Vagina (tissue), 2 donors: ENCODE measurements at regions not wholly inside any gene's neighbourhood (a gene's known extent, or its start where the extent isn't known, plus 50 kb on each side); places are given as distances from the start of the nearest gene placed in this dataset.

ENCODE experiments used
- DNase-seq, 2 donors: peaks; one replicate each; pipeline ENCODE4 v3.0.0-alpha.2; 2017; ENCODE audit errors: extremely low spot score in 2 of 2
- H3K27ac ChIP-seq: fragments of 200-600 bp; sonication (generic); one replicate; pipeline ENCODE4 v1.5.1; 2019
- H3K27me3 ChIP-seq: fragments of 200-600 bp; sonication (generic); one replicate; pipeline ENCODE4 v1.5.1; 2019
- H3K36me3 ChIP-seq, 2 donors: fragments of 200-600 bp; sonication (generic); one replicate each; pipeline ENCODE4 v1.5.1; 2017 to 2019
- H3K4me1 ChIP-seq: fragments of 200-600 bp; sonication (generic); one replicate; pipeline ENCODE4 v1.5.1; 2019
- H3K4me3 ChIP-seq, 2 donors: fragments of 200-600 bp; sonication (generic); 1 replicate in 1 of 2; 2 replicates in 1 of 2; pipeline ENCODE4 v1.5.1; 2016 to 2019
- H3K9me3 ChIP-seq: fragments of 200-600 bp; sonication (generic); one replicate; pipeline ENCODE4 v1.5.1; 2019
- POLR2A ChIP-seq, 2 donors: fragments of 450-650 bp; IDR thresholded peaks; one replicate each; pipeline ENCODE4 v1.6.1; 2017; ENCODE audit warnings: antibody characterized with exemption in 2 of 2, mild to moderate bottlenecking in 2 of 2, moderate library complexity in 2 of 2
- POLR2AphosphoS5 ChIP-seq, 2 donors: sonication (generic); formaldehyde crosslinking; IDR thresholded peaks; one replicate each; pipeline ENCODE4 v1.9.0; 2017; ENCODE audit warnings: antibody characterized with exemption in 2 of 2, mild to moderate bottlenecking in 2 of 2, low read depth in 1 of 2; ENCODE audit not compliant: insufficient read depth in 1 of 2
- intact Hi-C: fragments of 100-400 bp; cut with DNase I; formaldehyde crosslinking; loops from one replicate; pipeline ENCODE4 v1.15.1; 2023
- TF ChIP-seq, protein P1 (sequence below), 3 experiments: fragments of 450-650 bp in 2 of 3; fragments of 200-600 bp in 1 of 3; sonication (generic) in 1 of 3; IDR thresholded peaks; one replicate each; pipeline ENCODE4 v1.5.1; 2017 to 2019; ENCODE audit warnings: antibody characterized with exemption in 3 of 3, mild to moderate bottlenecking in 2 of 3, moderate library complexity in 2 of 3

DNA sequence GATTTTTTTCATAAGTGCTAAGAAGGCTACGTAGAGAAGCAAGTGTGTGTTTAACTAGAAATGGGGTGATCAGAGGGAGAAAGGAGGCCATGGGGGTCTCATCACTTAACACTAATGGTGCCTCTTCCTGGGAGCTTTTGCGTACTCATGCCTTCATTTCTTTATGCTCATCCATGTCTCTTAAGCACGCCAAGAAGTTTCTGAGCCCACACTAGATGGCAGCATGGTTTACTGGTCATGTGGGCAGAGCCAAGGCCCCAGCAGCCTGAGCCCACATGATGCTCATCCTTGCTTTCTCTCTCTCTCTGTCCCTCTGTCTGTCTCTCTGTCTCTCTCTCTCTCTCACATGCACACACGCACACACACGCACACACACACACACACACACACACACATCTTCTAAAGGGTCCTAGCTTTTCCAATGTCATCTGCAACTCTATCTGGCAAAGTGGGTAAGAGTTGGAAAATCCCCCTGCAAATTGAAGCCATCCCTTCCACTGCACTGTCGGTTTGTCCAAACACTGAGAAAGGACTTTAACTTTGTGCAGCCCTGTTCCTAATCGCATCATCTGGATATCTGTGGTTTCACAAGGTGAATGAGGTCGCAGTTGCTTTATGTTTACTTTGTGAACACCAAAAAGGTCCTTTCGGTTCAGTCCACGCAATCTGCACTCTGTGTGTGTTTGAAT lies 137.1 kb upstream of the CCDC68 start:
- Histone ChIP-seq H3K9me3 (no peaks in the 10 kb centered on the region), H3K27me3 (no peaks in the 10 kb centered on the region), H3K4me1 (no peaks in the 10 kb centered on the region), H3K4me3 (no peak overlapping the region), H3K36me3 (no peaks in the 10 kb centered on the region), H3K27ac (peak overlapping the region; percentile 2)
- no peak for TF ChIP-seq POLR2AphosphoS5 (IDR thresholded peaks at IDR 0.05; ENCODE audit: insufficient read depth in 1 of 2, low read depth in 1 of 2)
- TF ChIP-seq, protein P1, sequence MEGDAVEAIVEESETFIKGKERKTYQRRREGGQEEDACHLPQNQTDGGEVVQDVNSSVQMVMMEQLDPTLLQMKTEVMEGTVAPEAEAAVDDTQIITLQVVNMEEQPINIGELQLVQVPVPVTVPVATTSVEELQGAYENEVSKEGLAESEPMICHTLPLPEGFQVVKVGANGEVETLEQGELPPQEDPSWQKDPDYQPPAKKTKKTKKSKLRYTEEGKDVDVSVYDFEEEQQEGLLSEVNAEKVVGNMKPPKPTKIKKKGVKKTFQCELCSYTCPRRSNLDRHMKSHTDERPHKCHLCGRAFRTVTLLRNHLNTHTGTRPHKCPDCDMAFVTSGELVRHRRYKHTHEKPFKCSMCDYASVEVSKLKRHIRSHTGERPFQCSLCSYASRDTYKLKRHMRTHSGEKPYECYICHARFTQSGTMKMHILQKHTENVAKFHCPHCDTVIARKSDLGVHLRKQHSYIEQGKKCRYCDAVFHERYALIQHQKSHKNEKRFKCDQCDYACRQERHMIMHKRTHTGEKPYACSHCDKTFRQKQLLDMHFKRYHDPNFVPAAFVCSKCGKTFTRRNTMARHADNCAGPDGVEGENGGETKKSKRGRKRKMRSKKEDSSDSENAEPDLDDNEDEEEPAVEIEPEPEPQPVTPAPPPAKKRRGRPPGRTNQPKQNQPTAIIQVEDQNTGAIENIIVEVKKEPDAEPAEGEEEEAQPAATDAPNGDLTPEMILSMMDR (IDR thresholded peaks at IDR 0.05), result peak in 1 of 3 experiments; percentile 27
- DNase-seq, result peak in 1 of 2 donors; percentile 67
- intact Hi-C loops, result no loop called here

- no peaks in the 10 kb centered on the region for H3K36me3 ChIP-seq
- no peaks in the 10 kb centered on the region for H3K27me3 ChIP-seq
- intact Hi-C loops, result no loop called here
- no peak overlapping the region for H3K4me3 ChIP-seq
- DNase-seq, result no peak
- H3K27ac ChIP-seq, result no peak overlapping the region
- TF ChIP-seq, protein P1 (IDR thresholded peaks at IDR 0.05), result no peak
- TF ChIP-seq POLR2A (IDR thresholded peaks at IDR 0.05) (no peak), POLR2AphosphoS5 (IDR thresholded peaks at IDR 0.05; ENCODE audit: insufficient read depth in 1 of 2, low read depth in 1 of 2) (no peak)
- no peaks in the 10 kb centered on the region for H3K4me1 ChIP-seq
- H3K9me3 ChIP-seq, result no peaks in the 10 kb centered on the region
Measured at GRCh38 chr18:55095584-55095983, 136.3 kb upstream of the CCDC68 start.

DNA sequence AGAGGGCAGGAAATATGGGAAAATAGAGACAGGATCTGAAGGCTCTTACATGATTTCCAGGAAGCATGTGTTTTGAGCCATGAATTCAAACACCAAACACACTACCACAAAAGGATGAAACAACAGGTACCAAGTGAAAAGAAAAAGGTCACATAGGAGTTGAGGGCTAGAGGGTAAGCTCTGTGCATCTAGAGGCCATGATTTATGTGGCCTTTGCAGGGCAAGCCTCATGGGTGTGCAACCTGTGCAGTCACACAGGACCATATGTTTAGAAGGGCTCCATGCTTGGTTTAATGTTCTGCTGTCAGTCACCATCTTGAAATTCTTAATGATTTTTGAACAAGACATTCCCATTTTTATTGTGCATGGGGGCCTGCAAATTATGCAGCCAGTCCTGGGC lies 134.5 kb upstream of the CCDC68 start:
- no peaks in the 10 kb centered on the region for H3K9me3 ChIP-seq
- no peak for TF ChIP-seq POLR2AphosphoS5 (IDR thresholded peaks at IDR 0.05; ENCODE audit: insufficient read depth in 1 of 2, low read depth in 1 of 2)
- TF ChIP-seq, protein P1 (IDR thresholded peaks at IDR 0.05), result no peak
- no peak for TF ChIP-seq POLR2A (IDR thresholded peaks at IDR 0.05)
- no peaks in the 10 kb centered on the region for H3K4me1 ChIP-seq
- H3K27ac ChIP-seq, result no peak overlapping the region
- peak in 1 of 2 donors; percentile 11 for DNase-seq
- no peak overlapping the region for H3K4me3 ChIP-seq
- no peaks in the 10 kb centered on the region for H3K36me3 ChIP-seq
- H3K27me3 ChIP-seq, result no peaks in the 10 kb centered on the region
- intact Hi-C loops, result no loop called here

GRCh38 chr18:55093295-55093694 lies 134.0 kb upstream of the CCDC68 start:
- TF ChIP-seq, protein P1 (IDR thresholded peaks at IDR 0.05), result no peak
- TF ChIP-seq POLR2A (IDR thresholded peaks at IDR 0.05) (no peak), POLR2AphosphoS5 (IDR thresholded peaks at IDR 0.05; ENCODE audit: insufficient read depth in 1 of 2, low read depth in 1 of 2) (no peak)
- DNase-seq, result no peak
- intact Hi-C loops, result no loop called here
- no peaks in the 10 kb centered on the region for H3K36me3 ChIP-seq
- H3K27me3 ChIP-seq, result no peaks in the 10 kb centered on the region
- H3K4me3 ChIP-seq, result no peak overlapping the region
- no peaks in the 10 kb centered on the region for H3K4me1 ChIP-seq
- H3K9me3 ChIP-seq, result no peaks in the 10 kb centered on the region
- H3K27ac ChIP-seq, result no peak overlapping the region

DNA sequence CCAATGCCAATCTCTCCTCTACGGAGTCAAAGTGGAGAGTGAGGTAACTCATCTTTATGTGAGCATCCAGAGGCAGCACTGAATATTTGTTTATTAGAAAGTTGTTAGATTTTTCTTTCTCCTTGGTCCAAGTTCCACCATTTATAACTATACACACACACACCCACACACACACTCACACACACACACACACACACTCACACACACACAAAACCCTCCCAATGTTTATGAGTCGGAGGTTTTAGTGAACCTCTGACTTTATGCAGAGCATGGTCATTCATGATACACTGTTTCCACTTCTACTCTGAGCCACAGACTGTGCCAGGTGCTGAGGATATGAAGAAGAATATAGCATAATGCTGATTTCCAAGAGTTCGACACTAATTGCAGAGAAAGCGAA lies 132.9 kb upstream of the CCDC68 start:
- peak in 1 of 2 donors; percentile 2 for DNase-seq
- Histone ChIP-seq H3K4me3 (no peak overlapping the region), H3K9me3 (no peaks in the 10 kb centered on the region), H3K4me1 (no peaks in the 10 kb centered on the region), H3K36me3 (no peaks in the 10 kb centered on the region), H3K27ac (no peak overlapping the region), H3K27me3 (no peaks in the 10 kb centered on the region)
- TF ChIP-seq, protein P1 (IDR thresholded peaks at IDR 0.05), result no peak
- TF ChIP-seq POLR2A (IDR thresholded peaks at IDR 0.05), result no peak
- no peak for TF ChIP-seq POLR2AphosphoS5 (IDR thresholded peaks at IDR 0.05; ENCODE audit: insufficient read depth in 1 of 2, low read depth in 1 of 2)
- intact Hi-C loops, result no loop called here
